IMR-90 (cell line): ENCODE measurements at regions not wholly inside any gene's neighbourhood (a gene's known extent, or its start where the extent isn't known, plus 50 kb on each side); places are given as distances from the start of the nearest gene placed in this dataset.

ENCODE experiments used
- ATAC-seq: fragments of 200-7000 bp; cut with Tn5 transposase; 2 replicates; pipeline ENCODE4 v1.9.1; 2020; ENCODE audit warnings: low read depth, mild to moderate bottlenecking, moderate library complexity
- BruUV-seq: library from RNA; stranded (reverse); fragments of 400-500 nt; replicated peaks from 2 replicates; lab custom pipeline; 2021; lab: Mats Ljungman, UMichigan
- CTCF ChIA-PET: fragments of 300-600 bp; formaldehyde crosslinking; extraction: SDS; loops from one replicate; lab custom pipeline; 2021; ENCODE audit warnings: antibody characterized with exemption; lab: Yijun Ruan, JAX
- POLR2A ChIA-PET: fragments of 300-600 bp; sonication (Branson Sonifier 250); formaldehyde crosslinking; loops from one replicate; lab custom pipeline; 2022; ENCODE audit warnings: antibody characterized with exemption; ENCODE audit not compliant: unreplicated experiment; lab: Charles Lee
- DNase-seq: peaks from one replicate; pipeline ENCODE4 v3.0.0; 2013
- H2AFZ ChIP-seq: replicated peaks from 2 replicates; pipeline ENCODE3; 2013; ENCODE audit warnings: low read length, mild to moderate bottlenecking; ENCODE audit not compliant: poor library complexity
- H2AK5ac ChIP-seq: 2 replicates; pipeline ENCODE4 v1.6.1; 2013; ENCODE audit warnings: low read depth, low read length, inconsistent platforms
- H2AK9ac ChIP-seq: replicated peaks from 2 replicates; pipeline ENCODE3; 2013; ENCODE audit warnings: mild to moderate bottlenecking, low read depth, low read length, moderate library complexity; ENCODE audit not compliant: poor library complexity
- H2BK120ac ChIP-seq: 2 replicates; pipeline ENCODE4 v1.6.1; 2013; ENCODE audit warnings: low read depth, low read length, inconsistent platforms
- H2BK15ac ChIP-seq: 3 replicates; pipeline ENCODE4 v1.6.1; 2013; ENCODE audit warnings: low read depth, low read length, inconsistent platforms
- H2BK20ac ChIP-seq: 2 replicates; pipeline ENCODE4 v1.6.1; 2013; ENCODE audit warnings: low read depth, mild to moderate bottlenecking, inconsistent platforms, low read length, moderate library complexity
- H2BK5ac ChIP-seq: 2 replicates; pipeline ENCODE4 v1.6.1; 2013; ENCODE audit warnings: mild to moderate bottlenecking, low read depth, low read length, inconsistent platforms; ENCODE audit not compliant: poor library complexity, severe bottlenecking
- H3K14ac ChIP-seq: replicated peaks from 2 replicates; pipeline ENCODE4 v1.6.1; 2013; ENCODE audit warnings: low read depth, low read length, inconsistent platforms
- H3K18ac ChIP-seq: 2 replicates; pipeline ENCODE4 v1.6.1; 2013; ENCODE audit warnings: low read depth, low read length, control low read depth
- H3K23ac ChIP-seq: 2 replicates; pipeline ENCODE4 v1.6.1; 2013; ENCODE audit warnings: low read depth, low read length, inconsistent platforms
- H3K27ac ChIP-seq: 2 replicates; pipeline ENCODE4 v1.5.1; 2013; ENCODE audit warnings: mild to moderate bottlenecking, control low read depth, low read length; ENCODE audit not compliant: insufficient read depth
- H3K27me3 ChIP-seq: 2 replicates; pipeline ENCODE4 v1.6.1; 2013; ENCODE audit warnings: low read length; ENCODE audit not compliant: control insufficient read depth, insufficient read depth
- H3K36me3 ChIP-seq: 2 replicates; pipeline ENCODE4 v1.6.1; 2013; ENCODE audit warnings: low read length, mixed read lengths; ENCODE audit not compliant: control insufficient read depth, insufficient read depth
- H3K4ac ChIP-seq: 2 replicates; pipeline ENCODE4 v1.6.1; 2013; ENCODE audit warnings: low read depth, low read length, inconsistent platforms
- H3K4me1 ChIP-seq: 2 replicates; pipeline ENCODE4 v1.6.1; 2013; ENCODE audit warnings: low read length, mixed read lengths; ENCODE audit not compliant: control insufficient read depth, insufficient read depth
- H3K4me2 ChIP-seq: 2 replicates; pipeline ENCODE4 v1.6.1; 2013; ENCODE audit warnings: low read depth, mild to moderate bottlenecking, control low read depth, low read length, moderate library complexity
- H3K4me3 ChIP-seq: 2 replicates; pipeline ENCODE4 v1.5.1; 2013; ENCODE audit warnings: low read depth, mild to moderate bottlenecking, control low read depth, low read length, moderate library complexity; ENCODE audit not compliant: insufficient read depth
- H3K56ac ChIP-seq: 2 replicates; pipeline ENCODE4 v1.6.1; 2013; ENCODE audit warnings: low read length, inconsistent platforms; ENCODE audit not compliant: insufficient read depth; ENCODE audit errors: extremely low read depth
- H3K79me1 ChIP-seq, 2 experiments: 2 replicates each; pipeline ENCODE4 v1.6.1; 2013; ENCODE audit warnings: low read length in 2 of 2, inconsistent platforms in 1 of 2, low read depth in 1 of 2
- H3K9ac ChIP-seq: 2 replicates; pipeline ENCODE4 v1.6.1; 2013; ENCODE audit warnings: low read depth, low read length, control low read depth
- H3K9me1 ChIP-seq: 2 replicates; pipeline ENCODE4 v1.6.1; 2013; ENCODE audit warnings: low read length, inconsistent platforms; ENCODE audit not compliant: insufficient read depth
- H3K9me3 ChIP-seq: 2 replicates; pipeline ENCODE4 v1.6.1; 2013; ENCODE audit warnings: low read length; ENCODE audit not compliant: control insufficient read depth, insufficient read depth
- H4K20me1 ChIP-seq: 2 replicates; pipeline ENCODE4 v1.6.1; 2013; ENCODE audit warnings: low read length, inconsistent platforms; ENCODE audit not compliant: insufficient read depth
- H4K5ac ChIP-seq: 2 replicates; pipeline ENCODE4 v1.6.1; 2013; ENCODE audit warnings: mild to moderate bottlenecking, low read depth, low read length, control low read depth
- H4K8ac ChIP-seq, 2 experiments: 2 replicates each; pipeline ENCODE4 v1.6.1; 2013; ENCODE audit warnings: low read depth in 2 of 2, low read length in 2 of 2, control low read depth in 1 of 2, inconsistent platforms in 1 of 2
- H4K91ac ChIP-seq: 2 replicates; pipeline ENCODE4 v1.6.1; 2013; ENCODE audit warnings: low read depth, low read length, inconsistent platforms; ENCODE audit not compliant: insufficient read depth
- BHLHE40 ChIP-seq: fragments of 150-350 bp; IDR thresholded peaks from 2 replicates; pipeline ENCODE4 v1.6.1; 2016; ENCODE audit warnings: mild to moderate bottlenecking, low read depth, low read length
- CEBPB ChIP-seq: IDR thresholded peaks from 2 replicates; pipeline ENCODE4 v1.6.1; 2012; ENCODE audit warnings: low read depth, low read length, improper control_type of control experiment
- CHD1 ChIP-seq: IDR thresholded peaks from 2 replicates; pipeline ENCODE4 v1.6.1; 2012; ENCODE audit warnings: low read depth, low read length, improper control_type of control experiment
- FOS ChIP-seq: fragments of 150-350 bp; IDR thresholded peaks from 2 replicates; pipeline ENCODE4 v1.6.1; 2016; ENCODE audit warnings: low read depth, low read length
- MAFK ChIP-seq: IDR thresholded peaks from 2 replicates; pipeline ENCODE4 v1.6.1; 2012; ENCODE audit warnings: low read depth, low read length, improper control_type of control experiment
- MAZ ChIP-seq: IDR thresholded peaks from 2 replicates; pipeline ENCODE4 v1.6.1; 2012; ENCODE audit warnings: low read depth, mild to moderate bottlenecking, low read length, improper control_type of control experiment, moderate library complexity, borderline replicate concordance
- MXI1 ChIP-seq: IDR thresholded peaks from 2 replicates; pipeline ENCODE4 v1.6.1; 2012; ENCODE audit warnings: low read depth, mild to moderate bottlenecking, low read length, moderate library complexity, borderline replicate concordance
- NFE2L2 ChIP-seq: fragments of 150-350 bp; IDR thresholded peaks from 2 replicates; pipeline ENCODE4 v1.6.1; 2016; ENCODE audit warnings: low read depth, mild to moderate bottlenecking, low read length
- POLR2A ChIP-seq: IDR thresholded peaks from 2 replicates; pipeline ENCODE4 v1.6.1; 2012; ENCODE audit warnings: mild to moderate bottlenecking, low read depth, low read length
- RAD21 ChIP-seq: IDR thresholded peaks from 2 replicates; pipeline ENCODE4 v1.6.1; 2012; ENCODE audit warnings: low read length, improper control_type of control experiment
- RCOR1 ChIP-seq: IDR thresholded peaks from 2 replicates; pipeline ENCODE4 v1.6.1; 2012; ENCODE audit warnings: mild to moderate bottlenecking, low read length, improper control_type of control experiment; ENCODE audit not compliant: insufficient replicate concordance
- RFX5 ChIP-seq: IDR thresholded peaks from 2 replicates; pipeline ENCODE4 v1.8.0; 2012; ENCODE audit warnings: low read depth, mild to moderate bottlenecking, low read length, moderate library complexity
- SMC3 ChIP-seq: fragments of 150-350 bp; IDR thresholded peaks from 2 replicates; pipeline ENCODE4 v1.6.1; 2016; ENCODE audit warnings: low read depth, mild to moderate bottlenecking, antibody characterized with exemption, low read length, moderate library complexity
- WGBS, 2 experiments: methylation state at CpG; one replicate each; pipeline versions ENCODE4 v1.1.5 to v1.1.7; 2013; ENCODE audit warnings: missing lambda C conversion rate in 2 of 2; ENCODE audit not compliant: insufficient read length in 1 of 2; ENCODE audit errors: extremely low coverage in 2 of 2; 5-methylcytosine and 5-hydroxymethylcytosine counted together
- dilution Hi-C: fragments of 300-500 bp; cut with HindIII; formaldehyde crosslinking; loops from one replicate; pipeline ENCODE4 v1.14.3; 2018; ENCODE audit warnings: low sequenced_read_pairs; ENCODE audit not compliant: unreplicated experiment
- in situ Hi-C: fragments of 300-500 bp; cut with MboI; formaldehyde crosslinking; loops from 3 replicates; pipeline ENCODE4 v1.14.3; 2019; ENCODE audit warnings: low sequenced_read_pairs, inconsistent platforms, mixed read lengths
- intact Hi-C: fragments of 100-400 bp; cut with micrococcal nuclease; formaldehyde crosslinking; loops from 2 replicates; pipeline ENCODE4 v1.10.0; 2022
- TF ChIP-seq, protein P1 (sequence below): fragments of 150-350 bp; IDR thresholded peaks from 2 replicates; pipeline ENCODE4 v1.6.1; 2016; ENCODE audit warnings: low read depth, mild to moderate bottlenecking, low read length, moderate library complexity, borderline replicate concordance
- TF ChIP-seq, protein P2 (sequence below): conservative IDR thresholded peaks from 2 replicates; pipeline ENCODE4 v1.5.1; 2012; ENCODE audit warnings: mild to moderate bottlenecking, low read depth, low read length, improper control_type of control experiment
- TF ChIP-seq, protein P3 (sequence below): fragments of 150-350 bp; IDR thresholded peaks from 2 replicates; pipeline ENCODE4 v1.6.1; 2017; ENCODE audit warnings: mild to moderate bottlenecking, antibody characterized with exemption, low read length, low read depth

DNA sequence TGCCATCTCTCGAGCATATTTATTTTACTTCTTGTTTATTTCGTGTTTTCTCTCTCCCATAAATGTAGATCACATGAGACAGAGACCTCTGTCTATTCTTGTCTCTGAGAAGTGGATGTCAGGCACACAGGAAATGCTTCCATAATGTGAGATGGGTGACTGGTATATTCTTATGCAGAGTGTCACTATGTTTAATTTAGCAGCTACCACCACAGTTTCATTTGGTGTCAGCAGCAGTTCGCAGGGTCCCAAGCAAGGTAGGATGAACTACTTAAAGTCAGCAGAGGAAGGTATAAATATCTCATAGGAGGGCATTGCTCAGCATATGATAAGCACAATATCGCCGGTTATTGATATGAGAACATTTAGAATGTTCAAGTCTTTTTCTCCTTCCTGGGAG is 180.9 kb upstream of the CNTN1 start:
- Histone ChIP-seq H2AFZ (no peak overlapping the region), H4K5ac (no peak overlapping the region), H3K27me3 (no peaks in the 10 kb centered on the region), H2BK5ac (no peak overlapping the region), H3K4ac (no peak overlapping the region), H3K4me3 (no peak overlapping the region), H4K20me1 (no peaks in the 10 kb centered on the region), H2AK9ac (no peak overlapping the region), H3K79me1 (no peaks in the 10 kb centered on the region), H3K4me1 (no peaks in the 10 kb centered on the region), H3K9ac (no peak overlapping the region), H3K14ac (no peak overlapping the region), H2AK5ac (no peak overlapping the region), H3K9me3 (peaks cover 5% of the 10 kb centered on the region; the same call in 1 of the 2 replicates), H3K4me2 (no peak overlapping the region), H4K91ac (no peak overlapping the region), H2BK20ac (no peak overlapping the region), H3K27ac (no peak overlapping the region), H3K36me3 (no peaks in the 10 kb centered on the region), H4K8ac (no peak overlapping the region), H3K18ac (no peak overlapping the region), H3K9me1 (no peaks in the 10 kb centered on the region), H2BK15ac (no peak overlapping the region), H3K56ac (no peak overlapping the region), H3K23ac (no peak overlapping the region), H2BK120ac (no peak overlapping the region)
- CTCF ChIA-PET, result no interaction called here
- in situ Hi-C loops, result no loop called here
- BruUV-seq, result no TSS peak
- dilution Hi-C loops, result no loop called here
- DNase-seq (no peak), ATAC-seq (no peak)
- 100% methylated on average over 2 of the region's 5 CpGs; no CpG with 5 or more reads in 1 of the 2 experiments for WGBS, 2 experiments
- intact Hi-C loops, result no loop called here
- POLR2A ChIA-PET, result no interaction called here
- TF ChIP-seq MXI1, result no peak
- TF ChIP-seq SMC3, result no peak
- TF ChIP-seq, protein P1, sequence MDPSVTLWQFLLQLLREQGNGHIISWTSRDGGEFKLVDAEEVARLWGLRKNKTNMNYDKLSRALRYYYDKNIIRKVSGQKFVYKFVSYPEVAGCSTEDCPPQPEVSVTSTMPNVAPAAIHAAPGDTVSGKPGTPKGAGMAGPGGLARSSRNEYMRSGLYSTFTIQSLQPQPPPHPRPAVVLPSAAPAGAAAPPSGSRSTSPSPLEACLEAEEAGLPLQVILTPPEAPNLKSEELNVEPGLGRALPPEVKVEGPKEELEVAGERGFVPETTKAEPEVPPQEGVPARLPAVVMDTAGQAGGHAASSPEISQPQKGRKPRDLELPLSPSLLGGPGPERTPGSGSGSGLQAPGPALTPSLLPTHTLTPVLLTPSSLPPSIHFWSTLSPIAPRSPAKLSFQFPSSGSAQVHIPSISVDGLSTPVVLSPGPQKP, result no peak
- no peak for TF ChIP-seq NFE2L2
- no peak for TF ChIP-seq MAZ
- TF ChIP-seq MAFK, result no peak
- no peak for TF ChIP-seq POLR2A
- TF ChIP-seq FOS, result no peak
- TF ChIP-seq, protein P2, sequence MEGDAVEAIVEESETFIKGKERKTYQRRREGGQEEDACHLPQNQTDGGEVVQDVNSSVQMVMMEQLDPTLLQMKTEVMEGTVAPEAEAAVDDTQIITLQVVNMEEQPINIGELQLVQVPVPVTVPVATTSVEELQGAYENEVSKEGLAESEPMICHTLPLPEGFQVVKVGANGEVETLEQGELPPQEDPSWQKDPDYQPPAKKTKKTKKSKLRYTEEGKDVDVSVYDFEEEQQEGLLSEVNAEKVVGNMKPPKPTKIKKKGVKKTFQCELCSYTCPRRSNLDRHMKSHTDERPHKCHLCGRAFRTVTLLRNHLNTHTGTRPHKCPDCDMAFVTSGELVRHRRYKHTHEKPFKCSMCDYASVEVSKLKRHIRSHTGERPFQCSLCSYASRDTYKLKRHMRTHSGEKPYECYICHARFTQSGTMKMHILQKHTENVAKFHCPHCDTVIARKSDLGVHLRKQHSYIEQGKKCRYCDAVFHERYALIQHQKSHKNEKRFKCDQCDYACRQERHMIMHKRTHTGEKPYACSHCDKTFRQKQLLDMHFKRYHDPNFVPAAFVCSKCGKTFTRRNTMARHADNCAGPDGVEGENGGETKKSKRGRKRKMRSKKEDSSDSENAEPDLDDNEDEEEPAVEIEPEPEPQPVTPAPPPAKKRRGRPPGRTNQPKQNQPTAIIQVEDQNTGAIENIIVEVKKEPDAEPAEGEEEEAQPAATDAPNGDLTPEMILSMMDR, result no peak
- TF ChIP-seq BHLHE40, result no peak
- no peak for TF ChIP-seq RCOR1
- TF ChIP-seq RAD21, result no peak
- no peak for TF ChIP-seq CEBPB
- TF ChIP-seq, protein P3, sequence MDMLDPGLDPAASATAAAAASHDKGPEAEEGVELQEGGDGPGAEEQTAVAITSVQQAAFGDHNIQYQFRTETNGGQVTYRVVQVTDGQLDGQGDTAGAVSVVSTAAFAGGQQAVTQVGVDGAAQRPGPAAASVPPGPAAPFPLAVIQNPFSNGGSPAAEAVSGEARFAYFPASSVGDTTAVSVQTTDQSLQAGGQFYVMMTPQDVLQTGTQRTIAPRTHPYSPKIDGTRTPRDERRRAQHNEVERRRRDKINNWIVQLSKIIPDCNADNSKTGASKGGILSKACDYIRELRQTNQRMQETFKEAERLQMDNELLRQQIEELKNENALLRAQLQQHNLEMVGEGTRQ, result no peak
- no peak for TF ChIP-seq CHD1
- no peak for TF ChIP-seq RFX5
